ENCODE measurements at regions not wholly inside any gene's neighbourhood (a gene's known extent, or its start where the extent isn't known, plus 50 kb on each side); places are given as distances from the start of the nearest gene placed in this dataset.
"Not testable (repeated sequence)": the region's sequence is repeated elsewhere in the genome, so short reads cannot be mapped to it uniquely, and the experiment has no call there.

DNA sequence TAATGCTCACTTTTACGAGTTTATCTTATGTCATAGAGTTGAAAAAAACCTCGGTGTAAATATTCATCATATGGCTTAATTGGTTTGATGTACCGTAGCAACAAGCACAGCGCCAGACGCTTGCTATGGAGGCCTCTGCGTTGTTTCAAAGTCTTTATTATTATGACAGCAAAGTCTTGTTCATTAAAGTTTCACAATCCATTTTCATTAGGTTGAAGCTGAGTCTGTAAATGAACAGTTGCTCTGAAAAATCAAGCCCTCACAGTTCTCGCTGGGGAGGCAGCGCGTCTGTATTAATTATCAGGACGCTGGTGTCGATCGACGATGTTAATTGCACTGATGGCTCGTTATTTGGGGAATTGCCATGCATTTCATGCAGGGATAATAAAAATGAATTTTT lies 185.6 kb downstream of the INSC start:
- DNase-seq: no peak

DNA sequence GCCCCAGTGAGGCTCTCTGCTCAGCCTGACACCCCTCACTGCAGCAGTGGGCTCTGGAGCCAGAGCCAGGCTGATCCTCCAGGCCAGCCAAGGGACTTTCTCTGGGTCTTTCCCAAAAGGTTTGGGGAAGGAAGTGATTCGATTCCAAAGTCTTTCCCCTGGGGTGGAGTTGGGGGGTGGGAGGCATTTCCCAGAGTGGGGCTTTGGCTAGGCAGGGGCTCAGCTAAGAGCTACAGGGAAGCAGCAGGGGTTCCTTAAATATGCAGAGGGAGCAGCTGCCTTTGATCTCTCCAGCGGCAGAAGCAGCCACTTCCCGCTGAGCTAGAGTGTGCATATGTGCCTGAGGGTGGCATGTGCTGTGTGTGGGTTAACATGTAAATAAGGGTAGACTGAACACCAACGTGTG lies 192.9 kb downstream of the INSC start:
- DNase-seq: no peak

DNA sequence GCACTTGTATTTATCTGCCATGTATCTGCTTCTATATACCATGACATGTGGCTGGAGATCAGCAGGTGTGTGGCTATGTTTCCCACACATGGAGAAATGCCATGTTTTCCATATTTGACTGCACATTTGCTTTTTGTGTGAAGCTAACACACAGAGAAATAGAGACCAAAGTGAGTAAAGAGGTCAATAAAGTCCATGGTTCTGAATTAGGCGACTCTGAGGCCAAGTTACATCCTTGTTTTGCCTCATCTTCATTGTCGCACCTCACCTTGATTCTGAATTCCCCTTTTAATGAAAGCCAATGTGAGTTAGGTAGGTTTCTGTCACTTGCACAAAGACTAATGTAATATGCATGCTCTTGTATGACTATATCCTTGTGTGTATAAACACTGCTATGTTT lies 194.1 kb downstream of the INSC start:
- DNase-seq: no peak

DNA sequence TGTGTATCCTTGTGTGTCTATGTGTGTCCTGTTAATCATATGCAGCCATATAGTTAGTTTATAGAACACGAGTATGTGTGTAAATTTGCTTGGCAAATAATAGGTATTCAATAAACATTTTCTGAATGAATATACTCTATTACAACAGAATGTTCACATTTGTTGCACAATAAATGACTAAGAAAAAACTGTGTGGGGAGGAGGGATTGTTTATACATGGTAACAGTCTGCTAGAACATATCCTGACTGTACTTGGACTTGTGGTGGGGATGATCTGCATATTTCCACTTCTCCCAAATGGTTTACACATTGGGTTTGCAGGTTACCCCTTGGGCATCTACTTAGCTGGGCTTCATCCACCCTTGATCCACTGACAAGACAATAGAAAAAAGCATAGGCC lies 194.6 kb downstream of the INSC start:
- DNase-seq: no peak

DNA sequence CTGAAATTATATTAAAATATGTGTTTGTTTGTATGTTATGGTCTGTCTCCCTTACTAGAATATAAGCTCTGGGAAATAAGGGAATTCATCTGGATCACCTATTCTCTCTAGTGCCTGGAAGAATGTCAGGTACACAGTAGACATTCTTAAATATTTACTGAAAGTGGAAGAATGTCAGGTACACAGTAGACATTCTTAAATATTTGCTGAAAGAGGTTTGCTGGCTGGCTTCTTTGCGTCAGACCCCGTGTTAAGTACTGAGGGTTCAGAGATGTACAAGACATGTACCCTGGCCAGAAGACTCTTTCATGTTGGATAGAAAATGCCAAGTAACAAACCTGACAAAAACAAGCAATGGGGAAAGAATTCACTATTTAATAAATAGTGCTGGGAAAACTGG lies 199.1 kb downstream of the INSC start:
- no peak for DNase-seq

DNA sequence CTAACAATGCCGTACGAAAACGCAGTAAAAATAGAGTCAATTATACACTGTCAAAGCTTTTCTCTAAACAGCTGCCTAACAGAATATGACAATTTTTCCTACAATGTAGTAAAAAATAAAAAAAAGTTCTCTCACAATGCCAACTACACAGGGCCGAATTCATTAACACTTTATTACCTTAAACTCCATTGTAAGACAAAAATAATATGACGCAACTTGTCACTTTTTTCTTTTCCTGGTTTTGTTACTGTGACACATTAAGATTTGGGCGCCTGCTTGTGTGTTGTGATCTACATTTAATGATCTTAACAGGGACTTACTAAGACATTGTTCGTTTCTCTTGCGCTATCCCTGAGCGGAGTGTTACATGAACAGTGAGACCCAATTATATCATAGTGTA lies 204.1 kb downstream of the INSC start:
- DNase-seq: no peak

DNA sequence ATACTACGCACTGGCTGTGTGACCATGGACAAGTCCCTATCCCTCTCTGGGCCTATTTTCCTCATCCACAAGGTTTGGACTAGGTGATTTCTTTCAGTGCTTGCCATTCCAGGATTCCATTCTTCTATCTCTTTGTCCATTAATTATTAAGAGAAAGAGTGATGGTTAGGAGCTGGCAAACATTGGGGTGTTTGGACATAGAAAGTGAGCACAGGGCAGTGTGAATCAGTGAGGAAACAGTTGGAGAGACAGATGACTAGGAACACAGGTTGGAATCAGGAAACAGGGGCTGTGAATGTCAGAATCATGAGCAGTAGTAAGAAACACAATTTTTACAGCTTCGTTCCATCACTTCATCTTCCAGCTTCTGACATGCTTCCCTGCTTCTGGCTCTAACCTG lies 211.8 kb downstream of the INSC start:
- DNase-seq: no peak

DNA sequence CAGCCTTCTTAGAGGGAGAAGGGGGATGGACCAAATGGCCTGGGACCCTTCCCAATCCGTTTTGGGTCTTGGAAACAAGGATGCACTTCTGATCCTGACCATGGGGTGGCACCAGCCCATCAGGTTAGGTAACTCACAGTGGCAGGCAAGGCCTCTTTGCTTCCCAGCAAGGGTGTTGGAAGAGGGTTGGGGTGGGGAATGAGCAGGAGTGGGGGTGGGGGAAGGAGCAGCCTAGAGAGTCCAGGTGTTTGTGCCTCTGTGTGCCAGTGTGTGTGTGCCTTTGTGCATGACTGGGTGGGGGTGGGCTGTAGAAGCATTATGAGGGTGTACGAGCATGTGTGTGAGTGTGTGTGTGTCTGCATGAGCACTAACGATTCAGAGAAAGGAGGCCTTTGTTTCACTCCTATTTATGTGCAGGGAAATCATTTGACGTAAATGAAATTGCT lies 213.1 kb downstream of the INSC start:
- no peak for DNase-seq

DNA sequence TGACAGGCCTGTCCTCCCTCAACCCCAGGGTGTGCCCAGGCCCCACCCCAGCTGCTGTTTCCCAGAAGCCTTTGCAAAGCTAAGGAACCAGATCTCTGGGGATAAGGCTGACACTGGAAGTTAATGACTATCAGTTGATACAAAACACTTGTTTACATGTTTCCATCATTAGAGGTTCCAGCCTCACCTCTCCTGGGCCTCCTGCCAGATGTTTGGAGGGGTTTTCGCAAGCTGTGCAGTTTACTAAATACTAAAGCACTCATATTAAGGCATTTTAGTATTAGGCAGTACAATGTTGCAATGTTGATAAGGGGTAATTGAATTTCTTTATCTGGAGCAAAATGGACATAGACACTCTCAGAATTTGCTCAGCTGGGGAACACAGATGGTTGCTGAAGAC lies 218.7 kb downstream of the INSC start:
- no peak for DNase-seq

DNA sequence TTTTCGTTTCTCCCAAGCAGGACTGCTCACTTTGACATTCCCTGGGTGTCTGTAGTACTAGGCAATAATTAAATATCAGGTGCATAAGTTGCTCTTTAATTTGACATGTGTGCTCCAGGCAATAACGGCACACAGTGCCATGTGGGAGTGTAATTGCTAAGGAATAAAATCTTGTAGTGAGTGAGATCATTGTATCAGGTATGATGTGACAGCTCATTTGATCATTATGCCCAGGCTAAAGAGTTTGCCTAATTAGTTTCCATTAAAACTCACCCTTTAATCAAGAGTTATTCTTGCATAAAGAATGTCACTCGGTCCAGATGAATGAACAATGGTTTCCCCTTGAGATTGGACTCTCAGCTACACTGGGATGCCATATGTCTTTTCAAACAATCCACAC lies 220.0 kb downstream of the INSC start:
- DNase-seq: no peak

DNA sequence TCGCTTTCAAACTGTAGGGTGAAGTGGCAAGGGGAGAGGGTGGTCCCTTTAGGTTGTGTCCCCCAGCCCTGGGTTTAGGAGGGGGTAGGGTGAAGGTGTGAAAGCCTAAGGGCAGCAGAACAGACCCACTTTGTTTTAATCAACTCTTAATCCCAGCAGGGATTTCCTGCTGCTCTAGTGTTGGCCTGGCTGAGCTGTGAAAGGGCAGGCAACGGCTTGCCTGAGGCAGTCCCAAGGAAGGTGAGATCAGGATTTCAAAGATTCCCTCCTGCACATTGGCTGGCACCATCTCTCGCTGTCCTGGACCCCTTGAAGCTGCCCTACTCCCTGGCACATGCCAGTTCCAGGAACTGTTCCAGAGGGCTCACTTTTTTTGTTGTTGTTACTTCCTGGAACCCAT lies 221.3 kb downstream of the INSC start:
- no peak for DNase-seq

DNA sequence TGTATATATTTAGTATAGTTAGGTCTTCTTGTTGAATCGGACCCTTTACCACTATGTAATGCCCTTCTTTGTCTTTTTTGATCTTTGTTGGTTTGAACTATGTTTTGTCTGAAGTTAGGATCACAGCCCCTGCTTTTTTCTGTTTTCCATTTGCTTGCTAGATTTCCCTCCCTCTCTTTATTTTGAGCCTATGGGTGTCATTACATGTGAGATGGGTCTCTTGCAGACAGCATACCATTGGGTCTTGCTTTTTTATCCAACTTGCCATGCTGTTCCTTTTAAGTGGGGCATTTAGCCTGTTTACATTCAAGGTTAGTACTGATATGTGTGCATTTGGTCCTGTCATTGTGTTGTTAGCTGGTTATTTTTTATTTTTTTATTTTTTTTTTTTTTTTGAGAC lies 224.6 kb downstream of the INSC start:
- DNase-seq: no peak

DNA sequence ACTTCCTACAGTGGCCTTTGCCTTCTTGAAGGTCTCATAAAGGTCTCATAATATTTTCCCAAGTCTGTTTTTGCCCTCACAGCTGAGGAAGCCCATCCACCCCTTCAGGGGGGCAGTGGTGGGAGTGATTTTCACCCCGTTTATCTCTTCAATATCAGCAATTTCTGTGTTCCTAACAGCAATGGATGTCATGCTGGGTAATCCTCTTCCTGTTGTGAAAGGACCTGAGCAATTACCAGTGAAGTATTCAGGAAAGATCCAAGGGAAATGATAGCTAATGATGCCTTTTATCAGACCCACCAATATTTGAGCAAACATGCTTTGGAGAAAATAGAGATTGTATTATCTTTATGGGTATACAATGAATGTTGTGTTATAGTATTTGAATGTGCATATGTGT lies 226.9 kb downstream of the INSC start:
- DNase-seq: no peak

DNA sequence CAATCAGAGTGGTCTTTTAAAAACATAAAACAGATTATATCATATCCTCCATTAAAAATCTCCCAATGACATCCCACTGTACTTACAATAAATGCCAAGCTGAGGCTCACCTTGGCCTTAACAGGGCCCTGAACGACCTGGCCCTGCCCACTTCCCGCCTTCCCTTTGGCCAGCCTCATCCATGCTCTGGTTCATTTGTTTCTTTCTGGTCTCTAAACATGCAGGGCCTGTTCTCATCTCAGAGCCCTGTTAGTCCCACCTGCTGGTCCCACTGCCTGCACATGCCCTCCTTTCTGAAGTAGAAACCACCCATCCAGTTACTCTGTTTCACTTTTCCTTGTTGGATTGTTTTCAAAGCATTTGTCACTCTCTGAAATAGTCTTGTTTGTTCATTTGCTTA lies 227.4 kb downstream of the INSC start:
- no peak for DNase-seq

DNA sequence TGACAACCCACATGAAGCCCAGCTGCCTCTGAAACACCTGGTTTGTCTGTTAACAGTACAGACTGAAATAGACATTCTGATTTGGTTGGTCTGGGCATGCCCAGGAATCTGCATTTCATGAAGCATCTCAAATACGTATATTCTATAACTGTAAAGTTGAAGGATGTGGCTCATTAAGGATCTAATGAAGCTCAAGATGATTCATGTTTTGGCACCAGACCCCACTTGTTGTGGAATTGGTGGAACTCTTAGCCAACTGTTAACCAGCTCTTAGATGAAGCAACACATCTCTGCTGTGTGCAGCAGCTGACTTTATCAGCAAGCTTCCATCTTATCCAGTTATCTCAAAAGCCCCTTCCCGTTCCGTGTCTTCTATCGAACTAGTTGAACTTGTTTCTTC lies 232.2 kb downstream of the INSC start:
- no peak for DNase-seq

DNA sequence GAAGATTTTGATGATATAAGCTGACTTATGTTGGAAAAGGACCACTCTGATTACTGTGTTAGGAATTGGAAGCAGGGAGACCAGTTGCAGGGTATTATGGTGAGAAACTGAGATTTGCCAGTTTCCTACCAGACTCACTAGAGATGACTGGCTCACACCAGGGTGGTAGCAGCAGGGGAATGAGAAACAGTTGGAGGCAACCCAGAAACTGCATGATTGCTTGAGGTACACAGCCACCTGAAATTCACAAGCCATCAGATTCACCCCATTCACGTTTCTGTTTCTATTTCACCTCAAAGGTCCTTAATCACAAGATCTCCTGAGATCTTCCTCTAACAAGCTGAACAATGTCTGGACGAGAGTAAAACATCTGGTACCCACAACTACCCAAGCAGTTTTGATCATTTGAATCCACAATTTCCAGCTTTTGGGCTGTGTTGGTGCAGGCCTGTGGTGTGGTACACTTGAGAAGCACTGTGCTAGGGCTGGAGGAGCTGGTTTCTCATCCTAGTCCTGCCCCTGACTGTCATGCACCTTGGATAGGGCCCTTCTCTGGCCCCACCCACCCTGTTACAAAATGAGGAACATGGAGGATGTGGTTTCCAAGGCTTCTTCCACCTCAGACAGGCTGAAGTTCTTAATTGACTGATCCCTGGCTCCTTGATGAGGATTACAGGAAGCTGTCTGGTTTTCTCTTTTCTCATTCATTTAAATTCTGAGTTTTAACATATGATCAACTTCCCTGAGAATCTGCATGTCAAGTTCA lies 233.4 kb downstream of the INSC start:
- no peak for DNase-seq

DNA sequence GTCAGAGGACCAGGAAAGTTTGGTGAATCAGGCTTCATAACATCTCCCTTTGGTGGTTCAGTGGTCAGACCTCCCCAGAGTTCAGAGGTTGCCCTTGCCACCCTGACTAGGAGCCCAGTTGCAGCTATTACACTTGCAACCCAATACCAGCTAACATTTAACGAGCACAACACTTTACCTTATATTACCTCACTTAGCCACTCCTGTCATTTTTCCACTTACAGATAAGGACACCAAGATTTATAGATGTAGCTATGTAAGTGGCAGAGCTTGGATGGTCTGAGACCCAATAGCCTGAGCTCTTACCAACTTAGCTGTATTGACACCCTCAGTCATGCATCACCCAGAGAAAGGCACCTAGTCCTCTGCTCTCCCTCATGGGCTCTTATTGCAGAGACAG lies 234.7 kb downstream of the INSC start:
- no peak for DNase-seq

DNA sequence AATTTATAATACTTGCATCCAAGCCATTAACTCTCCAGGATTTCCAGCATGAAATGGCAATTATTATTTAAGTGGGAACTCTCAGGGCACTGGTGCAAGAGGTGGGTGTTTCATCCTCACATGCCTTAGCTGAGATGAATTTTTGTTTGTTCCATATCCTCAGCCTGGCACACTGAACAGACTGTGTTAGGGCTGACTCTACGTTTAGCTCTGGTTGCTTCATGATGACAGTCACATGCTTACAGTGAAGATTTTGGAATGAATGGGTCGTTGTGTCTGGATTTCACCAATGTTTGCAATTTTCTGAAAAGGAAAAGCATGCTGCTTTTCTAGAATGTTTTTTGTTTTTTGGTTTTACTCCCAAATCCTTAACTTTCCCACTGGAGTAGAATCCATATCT lies 246.6 kb downstream of the INSC start:
- no peak for DNase-seq

DNA sequence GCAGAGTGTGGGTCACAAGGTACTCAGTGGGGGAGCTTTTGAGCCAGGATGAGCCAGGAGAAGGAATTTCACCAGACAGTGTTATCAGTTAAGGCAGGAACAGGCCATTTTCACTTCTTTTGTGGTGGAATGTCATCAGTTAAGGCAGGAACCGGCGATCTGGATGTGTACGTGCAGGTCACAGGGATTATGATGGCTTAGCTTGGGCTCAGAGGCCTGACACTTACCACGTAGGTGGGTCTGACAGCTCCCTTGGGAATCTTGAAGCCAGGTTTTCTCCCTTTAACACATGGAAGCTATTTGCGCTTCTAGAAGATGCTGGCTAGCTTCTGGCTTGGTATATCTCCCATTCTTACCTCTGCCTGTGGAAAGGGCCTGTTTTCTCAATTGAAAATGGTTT lies 250.6 kb downstream of the INSC start:
- not testable (repeated sequence) for DNase-seq

DNA sequence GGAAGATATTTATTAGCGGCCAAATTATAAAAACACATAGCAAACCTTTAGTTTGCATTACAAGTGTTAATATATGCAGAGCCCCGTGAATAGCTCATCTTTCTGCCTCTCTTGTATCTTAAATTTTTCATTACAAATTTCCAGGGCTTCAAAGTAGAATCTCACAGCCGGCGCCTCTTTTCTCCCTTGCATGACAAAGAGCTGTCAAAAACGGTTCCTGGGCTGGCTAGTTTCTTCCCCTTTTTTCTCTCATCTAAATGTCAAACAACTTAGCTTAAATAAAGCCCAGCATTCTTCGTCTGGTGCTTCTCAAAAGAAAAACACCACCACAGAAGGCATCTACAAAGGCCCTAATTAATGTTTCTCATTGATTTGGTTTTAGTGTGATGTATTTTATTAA lies 253.0 kb downstream of the INSC start:
- no peak for DNase-seq

DNA sequence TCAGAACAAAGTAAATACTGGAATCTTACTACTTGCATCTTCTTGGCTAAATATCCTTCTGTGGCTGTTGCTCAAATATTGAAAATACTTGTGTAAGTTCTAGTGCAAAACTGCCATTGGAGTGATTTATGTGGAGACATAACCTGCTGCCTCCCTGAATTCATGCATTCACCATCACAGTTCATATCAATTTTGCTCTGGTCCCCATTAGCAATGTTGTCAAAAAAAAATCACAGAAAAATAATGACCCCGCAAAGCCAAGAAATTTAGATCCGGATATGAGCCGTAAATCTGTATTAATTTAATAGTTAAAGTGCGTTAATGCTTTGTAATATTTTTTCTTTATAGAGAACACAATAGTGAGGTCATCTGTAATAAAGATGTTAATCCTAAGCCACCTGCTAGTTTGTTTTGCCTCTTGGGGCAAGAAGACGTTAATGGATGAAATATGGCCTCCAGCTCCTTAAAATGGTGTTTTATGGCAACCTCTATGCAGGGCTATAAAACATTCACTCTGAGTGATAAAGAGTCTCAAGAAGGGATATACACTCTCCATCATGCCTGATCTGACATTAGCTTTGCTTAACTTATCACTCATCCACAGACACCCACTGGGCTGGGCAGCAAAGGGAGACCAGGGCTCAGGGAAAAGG lies 255.9 kb downstream of the INSC start:
- no peak for DNase-seq

DNA sequence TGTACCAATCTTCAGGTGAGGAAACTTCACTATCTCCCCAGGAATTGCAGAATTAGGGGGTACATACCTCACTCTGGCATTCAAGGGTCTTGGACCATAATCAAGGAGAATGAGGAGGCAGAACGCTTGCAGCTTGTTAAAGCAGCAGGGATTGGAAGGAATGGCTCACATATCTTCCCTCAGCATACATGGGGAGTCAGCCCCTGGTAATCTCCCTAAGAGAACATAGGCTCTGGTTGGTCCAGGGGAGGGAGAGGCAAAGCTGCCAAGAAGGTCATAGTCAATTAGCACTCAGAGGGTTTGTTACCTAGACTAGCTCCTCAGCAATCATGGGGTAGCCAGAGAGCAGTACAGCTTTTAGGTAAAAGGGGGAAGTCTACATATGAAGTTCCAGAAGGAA lies 256.8 kb downstream of the INSC start:
- DNase-seq: no peak

DNA sequence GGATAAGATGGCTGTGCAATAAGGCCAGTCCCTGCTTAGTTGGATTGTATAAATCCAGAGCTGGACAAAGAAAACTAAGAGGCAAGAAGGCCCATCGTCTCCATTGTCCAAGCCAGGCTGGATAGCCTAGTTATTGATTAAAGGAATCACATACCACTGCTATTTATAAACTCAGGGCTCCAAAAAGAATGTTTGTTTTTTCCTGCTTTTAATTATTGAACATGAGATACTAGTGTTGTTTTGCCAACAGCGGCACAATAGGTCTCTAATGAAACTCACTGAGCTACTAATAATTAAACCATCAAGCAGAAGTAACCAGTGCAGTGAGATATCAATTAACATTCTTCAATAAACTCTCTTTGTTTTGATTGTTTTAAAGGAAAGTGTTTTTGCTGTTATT lies 259.7 kb downstream of the INSC start:
- DNase-seq: no peak

DNA sequence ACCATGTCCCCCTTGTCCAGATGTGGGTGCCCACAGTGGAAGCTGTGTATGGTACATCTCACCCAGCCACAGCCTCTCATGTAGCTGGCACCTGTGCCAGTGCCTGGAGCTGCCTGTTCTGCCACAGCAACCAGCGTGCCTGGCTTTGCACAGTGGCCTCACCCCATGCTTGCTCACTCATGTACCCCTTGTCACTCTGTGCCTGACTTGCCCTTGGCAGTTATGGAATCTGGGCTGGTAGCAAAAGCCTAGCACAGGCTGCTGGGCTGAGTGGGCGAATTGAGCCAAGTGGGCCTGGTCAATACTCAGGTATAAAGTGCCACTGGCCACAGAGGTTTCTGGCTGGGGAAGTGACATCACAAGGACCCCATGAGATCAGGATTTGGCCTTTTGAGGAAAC lies 264.2 kb downstream of the INSC start:
- DNase-seq: no peak

DNA sequence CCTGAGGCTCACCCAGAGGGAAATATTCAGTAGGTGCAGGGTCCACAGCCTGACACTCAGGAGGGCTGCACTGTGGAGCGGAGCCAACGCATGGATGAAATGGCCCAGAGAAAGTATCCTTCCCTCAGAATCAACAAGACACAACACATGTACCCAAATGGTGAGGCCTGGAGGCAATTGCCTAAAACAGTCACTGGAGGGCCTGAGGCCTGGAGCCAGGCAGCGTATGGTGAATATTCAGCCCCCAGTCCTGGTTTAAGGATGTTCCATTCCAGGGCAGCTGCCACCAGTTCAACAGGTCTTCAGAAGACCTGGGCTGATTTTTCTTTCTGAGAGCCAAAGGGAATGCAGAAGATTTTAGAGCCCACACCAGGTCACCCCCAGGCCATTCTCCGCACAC lies 264.8 kb downstream of the INSC start:
- DNase-seq: no peak
